Glutamatergic neuron (in vitro differentiated cells): ENCODE measurements at regions not wholly inside any gene's neighbourhood (a gene's known extent, or its start where the extent isn't known, plus 50 kb on each side); places are given as distances from the start of the nearest gene placed in this dataset.

ENCODE experiments used
- DNase-seq: peaks from one replicate; pipeline ENCODE4 v3.0.0; 2022
- H3K27ac Mint-ChIP-seq: one replicate; pipeline ENCODE4 v1.8.0; 2020; ENCODE audit warnings: mild to moderate bottlenecking, mixed read lengths, inconsistent platforms; ENCODE audit not compliant: unreplicated experiment
- H3K27me3 Mint-ChIP-seq: one replicate; pipeline ENCODE4 v1.8.0; 2020; ENCODE audit warnings: mild to moderate bottlenecking, moderate library complexity, mixed read lengths, inconsistent platforms; ENCODE audit not compliant: unreplicated experiment
- H3K36me3 Mint-ChIP-seq: one replicate; pipeline ENCODE4 v1.8.0; 2020; ENCODE audit warnings: mild to moderate bottlenecking, mixed read lengths, inconsistent platforms; ENCODE audit not compliant: unreplicated experiment
- H3K4me1 Mint-ChIP-seq: one replicate; pipeline ENCODE4 v1.8.0; 2020; ENCODE audit warnings: mild to moderate bottlenecking, low read depth, mixed read lengths, inconsistent platforms; ENCODE audit not compliant: unreplicated experiment
- H3K4me3 Mint-ChIP-seq: one replicate; pipeline ENCODE4 v1.8.0; 2020; ENCODE audit warnings: mild to moderate bottlenecking, mixed read lengths, inconsistent platforms; ENCODE audit not compliant: unreplicated experiment
- H3K9me3 Mint-ChIP-seq: one replicate; pipeline ENCODE4 v1.8.0; 2020; ENCODE audit warnings: mild to moderate bottlenecking, moderate library complexity, mixed read lengths, inconsistent platforms; ENCODE audit not compliant: unreplicated experiment
- CTCF ChIP-seq: fragments of 200-600 bp; sonication (generic); IDR thresholded peaks from one replicate; pipeline ENCODE4 v1.5.0; 2021; ENCODE audit not compliant: partially characterized antibody, unreplicated experiment

- Mint-ChIP-seq H3K9me3 (peaks cover 4% of the 10 kb centered on the region), H3K27me3 (peaks cover 3% of the 10 kb centered on the region), H3K4me1 (peaks cover 3% of the 10 kb centered on the region), H3K27ac (no peak overlapping the region), H3K4me3 (no peak overlapping the region), H3K36me3 (peaks cover 11% of the 10 kb centered on the region)
- no peak for DNase-seq
- TF ChIP-seq CTCF = no peak
Observed at GRCh38 chr12:115208098-115208497, 524.1 kb upstream of the TBX3 start.

GRCh38 chr12:115207216-115207915 is 523.4 kb upstream of the TBX3 start:
- peaks cover 3% of the 10 kb centered on the region for H3K27me3 Mint-ChIP-seq
- no peaks in the 10 kb centered on the region for H3K4me1 Mint-ChIP-seq
- DNase-seq = no peak
- peaks cover 11% of the 10 kb centered on the region for H3K36me3 Mint-ChIP-seq
- no peak overlapping the region for H3K4me3 Mint-ChIP-seq
- peaks cover 4% of the 10 kb centered on the region for H3K9me3 Mint-ChIP-seq
- no peak overlapping the region for H3K27ac Mint-ChIP-seq
- TF ChIP-seq CTCF = no peak

- peaks cover 3% of the 10 kb centered on the region for H3K9me3 Mint-ChIP-seq
- no peak overlapping the region for H3K4me3 Mint-ChIP-seq
- peaks cover 7% of the 10 kb centered on the region for H3K36me3 Mint-ChIP-seq
- no peak for DNase-seq
- TF ChIP-seq CTCF = no peak
- H3K27ac Mint-ChIP-seq = no peak overlapping the region
- H3K4me1 Mint-ChIP-seq = no peaks in the 10 kb centered on the region
- H3K27me3 Mint-ChIP-seq = peaks cover 3% of the 10 kb centered on the region
Observed at GRCh38 chr12:115206801-115207200, 522.8 kb upstream of the TBX3 start.

- Mint-ChIP-seq H3K36me3 (peaks cover 5% of the 10 kb centered on the region), H3K27me3 (peaks cover 3% of the 10 kb centered on the region), H3K9me3 (no peaks in the 10 kb centered on the region), H3K4me3 (no peak overlapping the region), H3K4me1 (no peaks in the 10 kb centered on the region), H3K27ac (no peak overlapping the region)
- DNase-seq = no peak
- no peak for TF ChIP-seq CTCF
Observed at GRCh38 chr12:115205755-115206308, 521.9 kb upstream of the TBX3 start.

- Mint-ChIP-seq H3K36me3 (no peaks in the 10 kb centered on the region), H3K27ac (no peak overlapping the region), H3K9me3 (no peaks in the 10 kb centered on the region), H3K4me1 (no peaks in the 10 kb centered on the region), H3K27me3 (no peaks in the 10 kb centered on the region), H3K4me3 (no peak overlapping the region)
- TF ChIP-seq CTCF = no peak
- no peak for DNase-seq
Observed at GRCh38 chr12:115204957-115205754, 521.2 kb upstream of the TBX3 start.
